SK-N-SH treated with all-trans-retinoic acid at 6 μM for 48 hours (cell line): ENCODE measurements at regions not wholly inside any gene's neighbourhood (a gene's known extent, or its start where the extent isn't known, plus 50 kb on each side); places are given as distances from the start of the nearest gene placed in this dataset.

Experiments
- ATAC-seq: fragments of 200-7000 bp; cut with Tn5 transposase; 3 replicates; pipeline ENCODE4 v1.9.1; 2020; ENCODE audit warnings: mild to moderate bottlenecking, moderate library complexity
- BACH2 ChIP-seq: fragments of 250-450 bp; sonication (Bioruptor Pico); IDR thresholded peaks from 2 replicates; pipeline ENCODE4 v1.9.0; 2021; ENCODE audit warnings: mild to moderate bottlenecking, borderline replicate concordance
- CREB5 ChIP-seq: fragments of 250-450 bp; sonication (Bioruptor Pico); IDR thresholded peaks from 2 replicates; pipeline ENCODE4 v1.5.1; 2020; ENCODE audit warnings: low read depth, mild to moderate bottlenecking, moderate library complexity
- CSDC2 ChIP-seq: fragments of 250-450 bp; sonication (Bioruptor Pico); IDR thresholded peaks from 2 replicates; pipeline ENCODE4 v1.5.0; 2020; ENCODE audit warnings: mild to moderate bottlenecking, moderate library complexity
- CSRNP3 ChIP-seq: fragments of 250-450 bp; sonication (Bioruptor Pico); IDR thresholded peaks from 2 replicates; pipeline ENCODE4 v1.5.1; 2021; ENCODE audit warnings: mild to moderate bottlenecking, moderate library complexity
- ESRRG ChIP-seq: fragments of 250-450 bp; sonication (Bioruptor Pico); IDR thresholded peaks from 2 replicates; pipeline ENCODE4 v1.6.1; 2021; ENCODE audit warnings: mild to moderate bottlenecking
- GLIS3 ChIP-seq: fragments of 250-450 bp; sonication (Bioruptor Pico); IDR thresholded peaks from 2 replicates; pipeline ENCODE4 v1.5.0; 2020; ENCODE audit warnings: mild to moderate bottlenecking, moderate library complexity
- ISL1 ChIP-seq: fragments of 250-450 bp; sonication (Bioruptor Pico); IDR thresholded peaks from 2 replicates; pipeline ENCODE4 v2.1.2; 2022; ENCODE audit warnings: mild to moderate bottlenecking, moderate library complexity
- OSR1 ChIP-seq: fragments of 250-450 bp; sonication (Bioruptor Pico); IDR thresholded peaks from 2 replicates; pipeline ENCODE4 v1.8.0; 2022; ENCODE audit warnings: moderate library complexity, mild to moderate bottlenecking, inconsistent platforms
- PATZ1 ChIP-seq: fragments of 250-450 bp; sonication (Bioruptor Pico); IDR thresholded peaks from 2 replicates; pipeline ENCODE4 v1.8.0; 2020; ENCODE audit warnings: mild to moderate bottlenecking, moderate library complexity, borderline replicate concordance
- PPARA ChIP-seq: fragments of 250-450 bp; sonication (Bioruptor Pico); IDR thresholded peaks from 2 replicates; pipeline ENCODE4 v1.5.0; 2020; ENCODE audit warnings: mild to moderate bottlenecking, borderline replicate concordance
- RARB ChIP-seq: fragments of 250-450 bp; sonication (Bioruptor Pico); IDR thresholded peaks from 2 replicates; pipeline ENCODE4 v1.8.0; 2021; ENCODE audit warnings: mild to moderate bottlenecking, moderate library complexity
- SNAI2 ChIP-seq: fragments of 250-450 bp; sonication (Bioruptor Pico); IDR thresholded peaks from 2 replicates; pipeline ENCODE4 v1.5.0; 2020; ENCODE audit warnings: mild to moderate bottlenecking, moderate library complexity
- TCF4 ChIP-seq: fragments of 250-450 bp; sonication (Bioruptor Pico); IDR thresholded peaks from 2 replicates; pipeline ENCODE4 v1.8.0; 2021; ENCODE audit warnings: mild to moderate bottlenecking, moderate library complexity, borderline replicate concordance
- TSHZ2 ChIP-seq: fragments of 250-450 bp; sonication (Bioruptor Pico); IDR thresholded peaks from 2 replicates; pipeline ENCODE4 v1.5.0; 2020; ENCODE audit warnings: mild to moderate bottlenecking, moderate library complexity
- ZC3H10 ChIP-seq: fragments of 250-450 bp; sonication (Bioruptor Pico); IDR thresholded peaks from 2 replicates; pipeline ENCODE4 v1.5.1; 2021; ENCODE audit warnings: mild to moderate bottlenecking, moderate library complexity
- ZFP30 ChIP-seq: fragments of 450-650 bp; formaldehyde crosslinking; IDR thresholded peaks from 2 replicates; pipeline ENCODE4 v1.5.0; 2022; ENCODE audit warnings: mild to moderate bottlenecking, moderate library complexity
- ZNF565 ChIP-seq: fragments of 450-650 bp; formaldehyde crosslinking; conservative IDR thresholded peaks from 2 replicates; pipeline ENCODE4 v1.5.0; 2020; ENCODE audit warnings: low read depth, mild to moderate bottlenecking, moderate library complexity
- ZNF70 ChIP-seq: fragments of 450-650 bp; formaldehyde crosslinking; IDR thresholded peaks from 2 replicates; pipeline ENCODE4 v1.5.0; 2020; ENCODE audit warnings: mild to moderate bottlenecking, moderate library complexity
- ZNF8 ChIP-seq: fragments of 450-650 bp; formaldehyde crosslinking; IDR thresholded peaks from 2 replicates; pipeline ENCODE4 v1.5.0; 2020; ENCODE audit warnings: mild to moderate bottlenecking, moderate library complexity

GRCh38 chr13:105428811-105429210 lies 1106.7 kb downstream of the EFNB2 start:
- TF ChIP-seq ESRRG (CRISPR knock-in tag) = no peak
- no peak for TF ChIP-seq OSR1 (CRISPR knock-in tag)
- TF ChIP-seq ZNF70 (CRISPR knock-in tag) = no peak
- no peak for TF ChIP-seq BACH2 (CRISPR knock-in tag)
- no peak for TF ChIP-seq CSRNP3 (CRISPR knock-in tag)
- TF ChIP-seq PATZ1 (CRISPR knock-in tag) = no peak
- no peak for TF ChIP-seq ZC3H10
- no peak for TF ChIP-seq TSHZ2
- no peak for TF ChIP-seq ISL1 (CRISPR knock-in tag)
- no peak for TF ChIP-seq ZFP30 (CRISPR knock-in tag)

GRCh38 chr13:105426441-105426840 lies 1109.0 kb downstream of the EFNB2 start:
- ATAC-seq = no peak
- TF ChIP-seq CSDC2 (no peak), CREB5 (CRISPR knock-in tag) (no peak), ZNF70 (CRISPR knock-in tag) (no peak), ESRRG (CRISPR knock-in tag) (no peak), PPARA (CRISPR knock-in tag) (no peak), ISL1 (CRISPR knock-in tag) (no peak), SNAI2 (CRISPR knock-in tag) (no peak), ZNF8 (CRISPR knock-in tag) (no peak), TSHZ2 (no peak), ZFP30 (CRISPR knock-in tag) (no peak), PATZ1 (CRISPR knock-in tag) (no peak), ZC3H10 (no peak), RARB (CRISPR knock-in tag) (no peak), ZNF565 (CRISPR knock-in tag) (no peak), GLIS3 (no peak), BACH2 (CRISPR knock-in tag) (no peak), OSR1 (CRISPR knock-in tag) (no peak), TCF4 (CRISPR knock-in tag) (no peak), CSRNP3 (CRISPR knock-in tag) (no peak)

More at GRCh38 chr13:105428811-105429210, 1106.7 kb downstream of the EFNB2 start:
- ATAC-seq = no peak
